Colonic mucosa (tissue), 4 donors: ENCODE measurements at regions not wholly inside any gene's neighbourhood (a gene's known extent, or its start where the extent isn't known, plus 50 kb on each side); places are given as distances from the start of the nearest gene placed in this dataset.

Experiments
- DNase-seq: peaks from one replicate; pipeline ENCODE4 v3.0.0-alpha.2; 2020
- H3K27ac ChIP-seq: fragments of 200-600 bp; one replicate; pipeline ENCODE4 v1.8.0; 2021
- H3K27me3 ChIP-seq: fragments of 200-600 bp; one replicate; pipeline ENCODE4 v1.8.0; 2021
- H3K36me3 ChIP-seq: fragments of 200-600 bp; one replicate; pipeline ENCODE4 v1.8.0; 2021
- H3K4me1 ChIP-seq: fragments of 200-600 bp; one replicate; pipeline ENCODE4 v1.8.0; 2021; ENCODE audit warnings: mild to moderate bottlenecking
- H3K4me3 ChIP-seq: fragments of 200-600 bp; one replicate; pipeline ENCODE4 v1.8.0; 2021
- H3K9ac ChIP-seq, 2 donors: one replicate each; pipeline ENCODE4 v1.7.0; 2013; ENCODE audit warnings: control low read depth in 2 of 2, low read depth in 2 of 2, low read length in 2 of 2
- H3K9me3 ChIP-seq: fragments of 200-600 bp; one replicate; pipeline ENCODE4 v1.8.0; 2021
- intact Hi-C: fragments of 100-400 bp; cut with DNase I; formaldehyde crosslinking; loops from one replicate; pipeline ENCODE4 v1.14.1; 2022
- TF ChIP-seq, protein P1 (sequence below): fragments of 200-600 bp; IDR thresholded peaks from one replicate; pipeline ENCODE4 v1.8.0; 2022; ENCODE audit warnings: antibody characterized with exemption, mild to moderate bottlenecking
- donor health status: healthy.
- donor health status: DM: no; HTN: no; CAD: no.
- donor health status: DM: no; HTN: no; CAD: no.

DNA sequence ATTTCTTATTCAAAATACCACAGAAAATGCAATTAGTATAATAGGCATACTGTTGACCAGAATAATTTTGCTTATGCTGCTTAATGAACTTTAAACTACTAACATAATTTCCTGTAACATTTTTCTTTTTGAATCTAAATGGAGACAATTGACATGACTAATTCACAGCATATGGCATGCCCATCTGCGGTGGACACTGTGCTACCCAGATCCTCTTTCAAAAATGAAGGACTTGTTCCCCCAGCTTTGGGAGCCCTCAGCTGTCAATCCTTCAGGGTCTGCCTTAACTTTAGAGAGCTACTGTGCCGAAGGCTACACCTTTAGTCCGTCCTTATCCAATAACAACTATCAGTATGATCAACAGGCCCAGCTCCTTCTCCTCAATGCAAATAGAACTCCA lies 789.0 kb downstream of the PLA2G4A start:
- no peaks in the 10 kb centered on the region for H3K4me1 ChIP-seq
- intact Hi-C loops: no loop called here
- no peak for DNase-seq
- no peak overlapping the region for H3K4me3 ChIP-seq
- no peaks in the 10 kb centered on the region for H3K9me3 ChIP-seq
- no peaks in the 10 kb centered on the region for H3K36me3 ChIP-seq
- no peaks in the 10 kb centered on the region for H3K27me3 ChIP-seq
- H3K9ac ChIP-seq: no peak overlapping the region
- no peak overlapping the region for H3K27ac ChIP-seq
- TF ChIP-seq, protein P1, sequence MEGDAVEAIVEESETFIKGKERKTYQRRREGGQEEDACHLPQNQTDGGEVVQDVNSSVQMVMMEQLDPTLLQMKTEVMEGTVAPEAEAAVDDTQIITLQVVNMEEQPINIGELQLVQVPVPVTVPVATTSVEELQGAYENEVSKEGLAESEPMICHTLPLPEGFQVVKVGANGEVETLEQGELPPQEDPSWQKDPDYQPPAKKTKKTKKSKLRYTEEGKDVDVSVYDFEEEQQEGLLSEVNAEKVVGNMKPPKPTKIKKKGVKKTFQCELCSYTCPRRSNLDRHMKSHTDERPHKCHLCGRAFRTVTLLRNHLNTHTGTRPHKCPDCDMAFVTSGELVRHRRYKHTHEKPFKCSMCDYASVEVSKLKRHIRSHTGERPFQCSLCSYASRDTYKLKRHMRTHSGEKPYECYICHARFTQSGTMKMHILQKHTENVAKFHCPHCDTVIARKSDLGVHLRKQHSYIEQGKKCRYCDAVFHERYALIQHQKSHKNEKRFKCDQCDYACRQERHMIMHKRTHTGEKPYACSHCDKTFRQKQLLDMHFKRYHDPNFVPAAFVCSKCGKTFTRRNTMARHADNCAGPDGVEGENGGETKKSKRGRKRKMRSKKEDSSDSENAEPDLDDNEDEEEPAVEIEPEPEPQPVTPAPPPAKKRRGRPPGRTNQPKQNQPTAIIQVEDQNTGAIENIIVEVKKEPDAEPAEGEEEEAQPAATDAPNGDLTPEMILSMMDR: no peak

DNA sequence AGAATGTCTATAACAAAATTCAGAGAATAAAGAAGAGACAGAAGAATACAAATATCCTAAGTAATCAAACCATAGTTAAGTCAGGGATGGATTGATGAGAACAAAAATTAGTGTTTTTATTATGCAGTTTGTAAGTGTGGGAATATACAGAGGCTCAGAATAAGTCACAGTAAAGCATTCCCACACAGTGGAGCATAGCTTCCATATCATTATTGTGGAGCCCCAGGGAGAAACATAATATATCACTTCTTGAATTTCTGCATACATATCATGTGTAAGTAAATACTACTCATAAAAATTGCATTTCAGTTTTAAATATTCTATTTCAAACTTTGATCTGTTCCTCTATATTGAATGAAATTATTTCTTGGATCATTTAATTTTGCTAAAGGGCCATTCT lies 790.4 kb downstream of the PLA2G4A start:
- intact Hi-C loops: no loop called here
- no peak overlapping the region for H3K4me3 ChIP-seq
- no peak overlapping the region for H3K9ac ChIP-seq
- TF ChIP-seq, protein P1: no peak
- no peaks in the 10 kb centered on the region for H3K36me3 ChIP-seq
- H3K4me1 ChIP-seq: no peaks in the 10 kb centered on the region
- no peaks in the 10 kb centered on the region for H3K27me3 ChIP-seq
- no peak overlapping the region for H3K27ac ChIP-seq
- no peak for DNase-seq
- no peaks in the 10 kb centered on the region for H3K9me3 ChIP-seq

DNA sequence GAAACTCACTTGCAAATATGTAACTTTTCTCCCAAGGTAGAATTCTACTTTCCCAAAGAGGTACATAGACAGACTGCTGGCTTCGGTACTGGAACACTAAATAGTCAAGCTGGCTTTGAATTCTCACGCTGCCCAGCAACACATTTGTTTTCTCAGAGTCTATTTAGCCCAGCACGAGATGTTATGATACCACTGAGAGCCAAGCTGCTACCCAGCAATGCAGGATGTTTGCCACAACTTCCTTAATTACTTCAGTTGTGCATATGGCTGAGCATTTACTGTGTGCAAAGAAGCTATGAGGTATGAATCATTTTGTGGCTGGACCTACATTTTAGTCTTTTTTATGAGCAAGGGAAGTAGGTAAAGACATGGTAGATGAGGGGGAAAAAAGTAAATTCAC lies 793.2 kb downstream of the PLA2G4A start:
- Histone ChIP-seq H3K36me3 (no peaks in the 10 kb centered on the region), H3K4me3 (no peak overlapping the region), H3K4me1 (no peaks in the 10 kb centered on the region), H3K9ac (no peak overlapping the region), H3K27me3 (no peaks in the 10 kb centered on the region), H3K9me3 (no peaks in the 10 kb centered on the region), H3K27ac (no peak overlapping the region)
- TF ChIP-seq, protein P1: no peak
- DNase-seq: no peak
- intact Hi-C loops: no loop called here

DNA sequence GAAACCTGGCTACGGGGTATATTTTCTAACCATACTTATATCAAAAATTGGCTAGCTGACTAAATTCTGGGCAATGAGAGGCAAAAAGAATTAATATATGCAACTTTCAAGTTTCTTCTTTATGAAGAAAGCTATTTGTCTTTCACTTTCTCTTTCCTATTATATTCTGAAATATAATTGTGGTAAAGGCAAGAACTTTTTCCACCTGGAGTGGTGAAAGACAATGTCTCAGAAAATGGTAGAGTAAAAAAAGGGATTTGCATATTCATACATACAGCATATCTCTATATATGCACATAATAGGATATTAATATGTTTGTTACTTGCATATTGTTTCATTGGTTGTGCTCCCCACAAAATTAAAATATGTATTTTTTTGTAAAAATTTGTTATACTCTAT lies 793.8 kb downstream of the PLA2G4A start:
- Histone ChIP-seq H3K4me1 (no peaks in the 10 kb centered on the region), H3K9me3 (no peaks in the 10 kb centered on the region), H3K27ac (no peak overlapping the region), H3K36me3 (no peaks in the 10 kb centered on the region), H3K9ac (no peak overlapping the region), H3K27me3 (no peaks in the 10 kb centered on the region), H3K4me3 (no peak overlapping the region)
- DNase-seq: no peak
- TF ChIP-seq, protein P1: no peak
- intact Hi-C loops: no loop called here

DNA sequence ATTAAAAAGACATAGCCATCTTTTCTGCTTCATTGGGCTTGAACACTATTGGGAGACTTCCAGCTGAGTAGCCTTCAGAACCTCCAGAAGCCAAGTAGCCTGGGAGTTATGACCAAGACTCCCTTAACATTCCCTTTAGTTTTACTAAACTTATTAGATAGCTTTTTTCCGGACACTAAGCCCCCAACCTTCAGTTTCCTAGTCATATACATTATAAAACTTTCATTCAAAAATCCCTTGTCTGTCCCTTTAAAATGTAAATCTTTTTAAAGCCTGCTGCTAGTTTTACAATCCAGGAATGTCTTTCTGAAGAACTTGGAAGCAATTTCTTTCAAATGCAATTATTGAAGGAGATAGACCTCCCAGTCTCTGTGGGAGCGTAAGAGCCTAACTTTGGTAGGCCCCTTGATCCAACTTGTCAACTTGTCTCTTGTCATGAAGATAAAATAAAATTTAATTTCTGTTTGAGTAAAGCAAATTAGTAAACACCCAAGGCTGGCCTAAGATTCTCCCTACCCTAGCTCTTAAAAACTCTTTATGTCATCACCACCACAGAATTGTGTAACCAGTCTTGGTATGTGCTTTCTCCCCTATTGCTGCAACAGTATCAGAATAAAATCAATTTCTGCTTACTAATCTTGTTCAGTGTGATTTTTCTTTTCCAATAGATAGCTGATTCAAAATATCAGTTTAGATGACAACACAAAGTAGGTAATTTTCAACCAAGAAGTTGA lies 796.2 kb downstream of the PLA2G4A start:
- Histone ChIP-seq H3K4me1 (no peaks in the 10 kb centered on the region), H3K9me3 (no peaks in the 10 kb centered on the region), H3K4me3 (no peak overlapping the region), H3K27ac (no peak overlapping the region), H3K9ac (no peak overlapping the region), H3K27me3 (no peaks in the 10 kb centered on the region), H3K36me3 (no peaks in the 10 kb centered on the region)
- intact Hi-C loops: no loop called here
- TF ChIP-seq, protein P1: no peak
- DNase-seq: no peak
